ENCODE measurements at regions not wholly inside any gene's neighbourhood (a gene's known extent, or its start where the extent isn't known, plus 50 kb on each side); places are given as distances from the start of the nearest gene placed in this dataset.

- TF ChIP-seq GATA1 (IDR thresholded peaks at IDR 0.05; ENCODE audit: low read depth, low read length) (no peak), POLR2A (IDR thresholded peaks at IDR 0.05; ENCODE audit: low read length) (no peak)
These were observed 405.8 kb downstream of the IGSF11 start for GRCh38 chr3:118628704-118629341.
